ENCODE measurements at regions not wholly inside any gene's neighbourhood (a gene's known extent, or its start where the extent isn't known, plus 50 kb on each side); places are given as distances from the start of the nearest gene placed in this dataset.

DNA sequence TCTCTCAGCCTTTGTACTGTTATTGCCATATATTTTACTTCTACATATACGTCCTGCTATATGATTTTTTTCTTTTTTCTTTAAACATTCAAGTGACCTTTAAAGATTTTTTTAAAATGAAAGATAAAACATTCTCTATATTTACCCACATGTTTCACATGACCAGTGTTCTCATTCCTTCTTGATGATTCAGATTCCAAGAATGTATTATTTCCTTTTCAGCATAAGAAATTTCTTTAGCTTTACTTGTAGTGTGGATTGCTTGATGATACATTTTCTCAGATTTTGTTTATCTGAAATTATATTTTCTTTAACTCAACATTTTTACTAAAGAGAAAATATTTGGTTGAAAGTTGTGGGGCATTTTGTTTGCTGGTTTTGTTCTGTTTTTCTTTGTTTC lies 792.1 kb downstream of the BRINP1 start:
- no peak for DNase-seq (ENCODE audit: low read depth in 2 of 2)

DNA sequence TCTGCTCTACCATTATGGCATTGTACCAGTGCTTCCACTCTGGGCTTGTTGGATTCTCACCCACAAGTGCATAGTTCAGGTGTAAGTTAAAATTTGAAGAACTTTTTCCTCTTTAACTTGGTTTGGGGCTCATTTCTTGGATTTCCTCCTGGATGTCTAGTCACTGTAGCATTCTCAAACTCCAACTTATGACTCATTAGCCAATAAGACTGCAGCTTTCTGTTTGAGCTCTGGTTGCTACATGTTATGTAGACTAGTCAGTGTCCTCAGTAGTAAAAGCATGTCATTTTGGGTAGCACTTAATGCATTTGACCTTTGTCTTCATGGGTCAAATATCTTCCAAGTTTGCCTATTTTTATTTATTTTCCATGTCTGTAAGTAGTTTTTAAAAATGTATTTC lies 790.8 kb downstream of the BRINP1 start:
- DNase-seq (ENCODE audit: low read depth in 2 of 2) = no peak

DNA sequence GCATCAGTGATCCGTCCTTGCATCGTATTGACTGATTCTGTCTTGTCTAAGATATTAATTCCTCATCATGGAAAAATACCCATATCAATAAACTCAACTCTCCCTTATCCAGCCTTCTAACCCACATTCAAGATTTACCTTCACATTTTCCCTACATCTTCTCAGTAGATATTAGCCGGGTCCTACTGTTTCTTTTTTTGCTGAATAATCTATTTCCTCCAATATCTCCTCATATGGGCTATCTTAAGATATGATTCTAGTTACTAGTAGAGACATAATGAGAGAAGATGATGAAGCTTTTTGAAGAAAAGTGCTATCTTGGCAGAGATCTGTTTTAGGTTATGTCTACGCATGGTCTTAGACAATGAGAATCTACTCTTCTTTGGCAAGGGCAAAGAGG lies 785.8 kb downstream of the BRINP1 start:
- DNase-seq (ENCODE audit: low read depth in 2 of 2) = no peak

DNA sequence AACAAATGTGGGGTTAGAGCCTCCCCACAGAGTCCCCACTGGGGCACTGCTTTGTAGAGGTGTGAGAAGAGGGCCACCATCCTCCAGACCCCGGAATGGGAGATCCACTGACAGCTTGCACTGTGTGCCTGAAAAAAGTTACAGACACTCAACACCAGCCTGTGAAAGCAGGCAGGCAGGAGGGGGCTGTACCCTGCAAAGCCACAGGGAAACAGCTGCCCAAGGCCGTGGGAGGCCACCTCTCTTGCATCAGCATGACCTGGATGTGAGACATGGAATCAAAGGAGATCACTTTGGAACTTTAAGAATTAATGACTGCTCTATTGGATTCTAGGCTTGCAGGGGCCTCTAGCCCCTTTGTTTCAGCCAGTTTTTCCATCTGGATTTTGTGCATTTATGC lies 782.3 kb downstream of the BRINP1 start:
- DNase-seq (ENCODE audit: low read depth in 2 of 2) = no peak

DNA sequence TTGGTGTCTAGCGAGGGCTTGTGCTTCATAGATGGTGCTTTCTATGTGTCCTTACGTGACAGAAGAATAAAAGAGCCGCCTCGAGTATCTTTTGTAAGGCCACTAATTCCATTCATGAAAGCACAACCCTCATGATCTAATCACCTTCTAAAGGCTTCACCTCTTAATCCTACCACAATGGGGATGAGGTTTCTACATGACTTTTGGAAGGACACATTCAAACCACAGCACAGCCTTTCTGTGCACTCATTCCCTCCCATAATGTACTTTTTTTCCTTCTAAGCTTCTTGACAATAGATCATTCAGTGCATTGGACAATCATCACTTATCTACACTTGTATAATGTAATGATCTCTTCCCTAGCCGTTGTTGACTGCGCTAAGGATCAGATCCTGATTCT lies 774.8 kb downstream of the BRINP1 start:
- no peak for DNase-seq (ENCODE audit: low read depth in 2 of 2)

DNA sequence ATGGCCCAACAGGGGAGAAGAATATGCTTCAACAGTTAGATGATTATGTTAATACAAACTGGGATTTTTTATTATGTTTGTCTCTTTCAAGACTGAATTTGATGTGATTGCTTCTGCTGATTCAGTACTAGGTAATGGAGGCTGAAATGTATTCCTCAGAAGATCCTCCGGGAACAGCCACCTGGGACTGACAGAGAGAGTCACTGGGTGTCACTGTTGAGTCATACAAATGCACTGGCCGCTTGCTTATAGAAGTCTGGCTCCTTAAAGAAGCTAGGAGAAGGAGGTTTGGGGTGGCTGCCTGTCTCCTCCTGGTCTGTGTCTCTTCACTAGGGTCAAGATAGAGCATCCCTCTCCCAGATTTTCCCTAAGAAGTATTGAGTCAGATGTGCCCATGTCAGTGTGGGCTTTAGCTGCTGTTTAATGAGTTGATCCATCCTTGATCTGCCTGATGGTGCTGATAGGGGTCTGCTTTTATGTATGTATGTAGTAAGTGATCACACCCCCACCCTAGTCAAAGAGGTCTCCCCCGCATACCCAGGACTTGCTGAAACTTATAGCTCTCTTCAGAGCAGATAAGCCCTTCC lies 773.4 kb downstream of the BRINP1 start:
- DNase-seq (ENCODE audit: low read depth in 2 of 2) = no peak

DNA sequence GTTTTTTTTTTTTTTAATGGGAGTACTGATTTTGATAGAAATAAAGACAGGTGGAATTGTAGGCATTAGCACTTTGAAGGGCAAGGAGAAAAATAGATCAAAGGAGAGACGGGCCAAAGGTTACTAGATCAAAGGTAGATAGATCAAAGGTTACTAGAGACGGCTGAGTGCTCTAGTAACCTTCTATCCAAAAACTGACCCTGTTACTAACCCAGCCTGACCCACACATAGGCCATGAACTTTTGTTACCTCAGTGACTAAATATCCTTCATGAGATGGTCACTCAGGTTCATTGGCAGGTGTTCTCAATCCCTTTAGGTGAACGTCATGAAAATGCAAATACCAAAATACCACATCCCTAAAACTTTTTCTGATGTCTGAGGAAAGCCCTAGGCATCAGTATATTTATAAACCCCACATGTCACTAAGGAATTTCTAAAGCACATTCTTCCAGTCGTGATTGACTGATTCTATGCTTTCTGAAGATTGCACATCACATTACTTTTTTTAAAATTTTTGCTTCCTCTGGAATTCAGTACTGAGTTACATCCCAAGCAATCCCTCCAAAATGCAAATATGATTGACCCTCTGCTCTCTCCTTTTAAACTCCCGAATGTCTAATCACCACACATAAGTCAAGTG lies 772.7 kb downstream of the BRINP1 start:
- DNase-seq (ENCODE audit: low read depth in 2 of 2) = no peak

DNA sequence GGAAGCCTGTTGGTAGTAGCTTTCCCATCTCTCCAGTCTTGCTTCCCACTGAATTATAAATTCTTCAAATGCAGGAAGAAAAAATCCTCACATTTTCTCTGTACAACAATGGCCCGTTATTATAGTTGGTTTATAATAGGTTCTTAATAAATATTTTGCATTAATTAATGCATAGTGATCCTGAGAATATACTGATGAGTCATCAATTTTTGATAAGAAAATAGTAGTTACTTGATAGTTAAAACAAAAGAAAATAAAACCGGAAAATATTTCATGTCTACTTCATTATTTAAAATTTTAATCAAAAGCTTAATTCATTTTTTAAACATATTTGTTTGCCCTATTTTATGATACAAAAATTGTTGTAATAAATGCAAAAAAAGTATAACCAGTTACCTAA lies 762.6 kb downstream of the BRINP1 start:
- no peak for DNase-seq (ENCODE audit: low read depth in 2 of 2)

DNA sequence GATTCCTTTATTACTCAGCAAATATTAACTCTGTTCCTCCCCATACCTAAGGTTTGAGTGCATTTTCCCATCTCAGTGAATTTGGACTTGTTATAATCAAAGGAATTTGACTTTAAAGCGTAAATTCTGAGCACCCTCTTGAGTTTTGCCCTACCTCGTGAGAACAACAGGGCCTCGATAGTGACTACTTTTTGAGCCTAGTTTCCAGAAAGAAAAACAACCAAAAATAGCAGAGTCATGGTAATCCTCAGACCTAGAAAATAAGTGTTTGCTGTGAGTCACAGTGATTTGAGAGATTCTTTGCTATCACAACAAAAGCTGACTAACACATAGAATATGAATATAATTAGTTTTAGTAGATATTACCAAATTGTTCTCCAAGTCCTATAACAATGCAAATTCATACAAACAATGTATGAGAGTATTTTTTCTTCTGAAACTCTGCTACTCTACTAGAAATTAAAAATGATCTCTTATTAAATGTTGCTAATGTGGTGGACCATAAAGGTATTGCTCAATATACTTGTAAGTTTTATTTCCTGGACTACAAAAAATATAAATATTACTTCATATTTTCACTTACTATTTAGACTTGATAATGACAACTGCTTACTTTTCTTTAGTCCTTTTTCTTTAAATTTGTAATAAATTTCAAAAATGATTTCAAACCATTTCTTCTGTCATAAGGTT lies 759.7 kb downstream of the BRINP1 start:
- DNase-seq (ENCODE audit: low read depth in 2 of 2) = no peak

DNA sequence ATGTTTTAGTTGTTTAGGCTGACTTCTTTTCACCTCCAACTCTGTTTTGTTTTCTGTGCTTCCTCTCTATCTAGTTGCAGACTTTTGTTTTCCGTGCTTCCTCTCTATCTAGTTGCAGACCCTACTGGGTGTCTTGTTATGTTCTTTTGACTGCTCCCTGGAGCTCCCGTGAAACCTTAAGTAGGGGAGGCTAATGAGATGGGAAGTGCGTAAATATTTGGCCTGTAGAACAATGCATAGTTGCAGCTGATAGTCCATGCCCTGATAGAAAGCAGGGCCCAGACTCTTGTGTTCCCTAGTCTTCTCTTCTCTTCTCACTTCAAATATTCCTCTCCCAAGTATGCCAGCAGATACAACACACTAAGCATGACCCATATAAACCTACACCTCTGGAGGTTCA lies 757.0 kb downstream of the BRINP1 start:
- no peak for DNase-seq (ENCODE audit: low read depth in 2 of 2)

DNA sequence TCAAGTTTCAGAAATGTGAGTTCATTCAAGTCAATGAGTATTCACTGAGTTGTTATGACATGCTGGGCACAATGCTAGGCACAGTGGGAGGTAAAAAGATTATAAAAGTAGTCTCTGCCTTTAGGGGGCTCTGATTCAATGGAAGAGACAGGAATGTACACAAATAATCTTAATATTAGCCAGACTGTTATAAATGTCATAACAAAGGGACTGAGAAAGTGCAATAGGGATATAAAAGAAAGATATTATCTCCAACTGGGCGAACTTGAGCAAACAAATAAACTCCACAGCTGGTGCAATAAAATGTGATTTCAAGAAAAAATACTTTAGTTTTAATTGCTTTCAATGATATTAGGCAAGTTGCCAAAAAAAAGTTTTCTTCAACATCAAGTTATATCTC lies 755.2 kb downstream of the BRINP1 start:
- no peak for DNase-seq (ENCODE audit: low read depth in 2 of 2)

DNA sequence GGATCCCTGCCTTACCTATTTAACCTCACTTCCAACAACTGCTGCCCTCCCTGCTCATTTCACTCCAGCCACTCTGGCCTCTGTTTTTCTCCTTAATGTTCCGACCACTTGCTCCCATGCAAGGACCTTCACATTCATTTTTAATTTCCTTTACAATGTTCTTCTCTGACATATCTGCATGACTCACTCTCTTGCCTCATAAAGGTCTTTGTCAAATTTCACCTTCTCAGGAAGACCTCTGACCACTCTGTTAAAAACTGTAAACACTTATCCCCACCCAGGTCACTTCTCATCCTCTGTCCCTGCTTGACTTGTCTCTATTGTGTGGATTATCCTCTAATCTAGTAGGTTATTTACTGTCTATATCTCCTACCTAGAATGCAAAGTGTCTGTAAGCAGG lies 751.2 kb downstream of the BRINP1 start:
- DNase-seq (ENCODE audit: low read depth in 2 of 2) = no peak

DNA sequence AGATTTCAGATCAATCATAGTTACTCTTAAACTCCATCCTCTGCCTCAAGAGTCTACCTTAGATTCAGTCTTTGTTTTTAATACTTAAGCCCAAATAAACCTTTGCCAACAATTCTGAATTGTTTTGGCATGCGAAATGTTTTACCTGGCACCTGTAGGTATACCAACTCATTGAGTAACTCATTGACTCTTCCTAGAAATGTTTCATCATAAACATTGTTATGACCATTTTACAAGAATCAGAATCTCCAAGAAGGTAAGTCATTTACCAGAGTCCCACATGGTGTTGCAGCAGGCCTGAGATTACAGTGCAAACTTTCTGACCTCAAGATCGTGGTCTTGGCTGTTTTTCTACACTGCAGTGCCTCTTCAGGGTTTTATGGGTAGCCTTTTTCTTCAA lies 750.4 kb downstream of the BRINP1 start:
- no peak for DNase-seq (ENCODE audit: low read depth in 2 of 2)

DNA sequence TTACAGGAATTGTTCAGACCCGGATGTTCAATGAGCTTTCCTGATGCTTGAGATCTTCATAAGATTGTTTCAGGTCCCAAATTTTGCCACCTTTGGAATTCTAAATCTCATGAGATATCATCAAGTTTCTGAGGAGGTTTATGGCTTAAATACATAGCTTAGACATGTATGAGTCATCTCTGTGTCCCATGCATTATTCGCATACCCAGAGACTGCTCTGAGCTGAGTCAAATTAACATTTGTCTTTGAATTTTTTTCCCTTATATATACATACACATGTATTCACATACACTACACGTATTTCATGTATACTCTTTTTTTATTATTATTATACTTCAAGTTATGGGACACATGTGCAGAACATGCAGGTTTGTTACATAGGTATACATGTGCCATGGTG lies 744.6 kb downstream of the BRINP1 start:
- no peak for DNase-seq (ENCODE audit: low read depth in 2 of 2)

DNA sequence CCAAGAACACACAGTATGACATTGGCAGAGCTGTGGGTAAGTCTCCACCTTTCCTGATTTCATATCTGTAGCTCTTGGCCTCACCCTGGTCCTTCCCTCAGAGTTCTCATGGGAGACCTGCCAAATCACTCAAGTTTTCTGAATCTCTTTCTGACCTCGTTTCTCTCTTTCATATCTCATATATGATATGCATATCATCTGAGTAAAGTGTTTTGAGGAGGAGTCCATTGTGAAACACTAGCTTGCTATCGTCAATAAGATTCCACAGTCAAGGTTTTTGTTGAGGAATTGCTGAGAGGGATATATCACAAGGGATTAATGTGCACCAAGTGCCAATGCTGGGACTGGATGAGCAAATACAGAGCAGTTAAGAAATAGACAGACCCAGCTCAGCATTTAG lies 739.2 kb downstream of the BRINP1 start:
- DNase-seq (ENCODE audit: low read depth in 2 of 2) = no peak

DNA sequence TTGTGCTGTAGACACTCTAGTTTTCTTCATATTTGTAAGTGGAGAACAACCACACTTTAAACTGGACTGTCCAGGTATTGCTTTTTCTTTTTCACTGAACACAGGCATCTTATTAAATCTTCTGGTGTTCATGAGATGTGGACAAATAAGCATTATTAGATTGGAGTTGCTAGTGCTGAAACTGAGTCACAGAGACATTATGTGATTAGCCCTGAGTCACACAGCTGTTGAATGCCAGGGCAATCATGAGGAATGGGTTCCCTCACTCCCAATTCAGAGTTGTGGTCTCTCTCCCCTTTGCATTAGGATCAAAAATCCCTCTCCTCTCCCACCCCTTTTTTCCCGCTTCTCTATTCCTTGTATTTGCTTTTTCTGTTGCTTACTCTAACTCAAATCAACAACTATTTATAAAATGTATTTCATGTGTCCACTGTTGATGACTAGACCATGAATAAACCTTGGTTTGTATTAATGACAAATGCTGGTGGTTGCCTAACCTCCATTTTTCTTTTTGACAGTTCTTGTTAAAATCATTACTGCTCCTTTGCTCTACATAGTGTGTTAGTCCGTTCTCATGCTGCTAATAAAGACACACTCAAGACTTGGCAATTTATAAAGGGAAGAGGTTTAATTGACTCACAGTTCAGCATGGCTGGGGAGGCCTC lies 738.2 kb downstream of the BRINP1 start:
- DNase-seq (ENCODE audit: low read depth in 2 of 2) = no peak

DNA sequence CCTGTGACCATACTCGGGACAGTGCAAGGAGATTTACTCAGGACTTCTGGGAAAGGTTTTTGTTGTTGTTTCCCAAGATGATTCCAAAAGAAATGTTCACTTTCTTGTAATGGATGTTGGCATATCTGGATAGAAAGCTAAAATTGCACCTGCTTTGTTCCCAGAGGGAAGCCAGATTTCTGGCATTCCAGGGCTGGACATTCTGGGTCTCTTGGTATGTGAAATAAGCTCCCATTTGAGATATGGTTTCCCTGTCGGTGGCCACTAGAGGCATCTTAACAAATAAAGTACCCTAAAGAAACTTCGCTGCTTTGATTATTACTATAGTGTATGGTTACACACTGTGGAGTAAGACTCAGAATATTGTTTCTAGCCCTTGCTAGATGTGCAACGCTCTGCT lies 737.3 kb downstream of the BRINP1 start:
- DNase-seq (ENCODE audit: low read depth in 2 of 2) = no peak

DNA sequence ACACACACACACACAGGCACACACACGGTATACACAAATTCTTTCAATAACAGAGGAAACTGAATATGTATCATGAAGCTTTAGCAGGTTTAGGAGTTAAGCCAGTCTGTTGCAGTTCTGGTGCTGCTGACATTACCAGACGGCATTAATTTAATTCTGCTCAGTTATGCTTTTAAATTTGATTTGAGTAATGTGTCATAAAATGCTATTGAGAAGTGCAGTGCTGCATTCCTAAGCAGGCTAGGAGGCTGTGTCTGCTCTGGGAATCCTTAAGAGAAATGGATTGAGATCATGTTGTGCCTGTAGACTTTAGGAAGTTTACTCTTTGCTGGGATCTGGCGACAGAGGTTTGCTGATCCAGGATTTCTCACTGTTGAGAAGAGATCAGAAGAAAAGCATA lies 733.8 kb downstream of the BRINP1 start:
- DNase-seq (ENCODE audit: low read depth in 2 of 2) = no peak

DNA sequence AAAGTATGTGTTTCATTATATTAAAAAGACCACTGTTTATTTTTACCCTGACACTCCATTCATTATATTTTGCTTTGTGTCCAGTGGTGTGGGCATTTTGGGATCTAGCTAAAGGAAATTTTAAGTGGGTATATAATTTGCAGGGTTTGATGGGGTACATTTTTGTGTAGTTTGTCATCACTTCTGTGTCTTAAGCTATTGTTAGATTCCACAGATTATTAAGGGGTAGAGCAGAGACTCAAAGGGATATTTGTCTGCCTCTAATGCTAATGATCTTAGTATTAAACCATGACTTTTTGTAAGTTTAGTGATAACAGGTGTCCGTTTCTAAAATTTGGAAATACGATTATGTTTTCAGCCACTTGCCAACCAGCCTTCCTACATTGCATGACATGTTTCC lies 731.6 kb downstream of the BRINP1 start:
- DNase-seq (ENCODE audit: low read depth in 2 of 2) = no peak

DNA sequence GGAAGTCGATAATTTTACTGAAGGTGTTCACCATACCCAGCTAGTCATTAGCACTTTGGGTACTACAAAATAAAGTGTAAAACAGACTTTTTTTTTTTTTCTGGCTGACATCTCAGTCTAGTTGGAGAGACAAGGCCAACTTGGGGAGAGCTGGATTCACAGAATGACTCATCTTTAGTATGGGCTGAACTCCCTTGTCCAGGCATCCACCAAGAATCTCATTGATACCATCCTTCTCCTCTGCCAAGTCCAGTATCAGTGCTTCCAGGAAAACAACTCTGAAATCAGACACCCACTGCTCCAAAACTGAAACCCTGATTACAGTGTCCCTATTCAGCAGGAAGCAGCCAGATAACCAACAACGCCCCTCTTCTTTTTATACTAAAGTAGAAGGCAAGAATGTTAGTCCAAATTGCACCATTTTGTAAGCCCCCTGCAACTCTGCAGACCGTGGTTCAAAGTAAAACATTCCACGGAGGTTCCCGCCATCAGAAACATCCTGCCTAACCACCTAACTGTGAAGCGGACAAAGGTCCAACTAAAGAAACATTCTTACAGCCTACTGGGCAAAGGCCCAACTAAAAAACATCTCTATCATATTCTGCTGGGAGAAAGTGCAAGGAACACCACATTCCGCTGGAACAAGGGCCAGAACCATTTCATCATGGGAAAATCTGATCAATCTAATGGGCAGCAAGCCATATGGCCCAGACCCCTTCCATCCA lies 728.2 kb downstream of the BRINP1 start:
- no peak for DNase-seq (ENCODE audit: low read depth in 2 of 2)

DNA sequence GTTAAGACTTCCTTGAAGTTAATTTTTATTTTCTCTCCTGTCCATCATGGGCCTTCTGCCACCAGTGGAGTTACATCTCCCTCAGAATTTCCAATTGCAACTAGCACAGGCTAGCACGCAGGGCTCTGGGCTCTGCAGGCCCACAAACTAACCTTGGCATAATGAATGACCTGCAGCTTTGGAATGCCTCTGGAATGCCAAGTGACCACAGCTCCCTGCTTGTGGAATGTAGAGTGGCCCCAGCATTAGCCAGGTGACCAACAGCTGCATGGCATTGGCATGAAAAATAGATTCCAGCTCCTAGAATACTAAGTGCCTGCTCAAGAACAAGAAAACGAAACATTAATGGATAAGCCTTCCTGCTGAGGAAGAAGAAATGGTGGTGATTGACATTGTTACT lies 726.1 kb downstream of the BRINP1 start:
- no peak for DNase-seq (ENCODE audit: low read depth in 2 of 2)

DNA sequence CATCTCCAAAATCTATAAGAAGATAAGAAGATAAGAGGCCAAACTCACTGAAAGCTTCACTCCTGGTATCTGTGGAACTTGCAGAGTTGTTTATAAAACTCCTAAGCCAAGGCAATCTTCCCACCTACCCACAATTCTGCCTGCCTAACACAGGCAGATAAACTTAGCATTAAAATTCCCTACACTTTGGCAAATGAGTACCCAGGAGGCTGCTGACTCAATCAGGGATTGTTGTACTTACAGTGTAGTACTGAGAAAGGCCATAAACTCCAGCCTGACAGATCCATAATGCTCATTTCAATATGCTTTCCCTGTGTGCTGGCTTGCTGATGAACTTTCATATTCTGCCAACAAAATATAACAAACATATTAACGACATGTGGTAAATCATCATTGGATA lies 725.2 kb downstream of the BRINP1 start:
- no peak for DNase-seq (ENCODE audit: low read depth in 2 of 2)
